Thymus (tissue), 11 donors: ENCODE measurements at regions not wholly inside any gene's neighbourhood (a gene's known extent, or its start where the extent isn't known, plus 50 kb on each side); places are given as distances from the start of the nearest gene placed in this dataset.

Experiments
- DNase-seq, 9 donors: peaks; one replicate each; pipeline ENCODE4 v3.0.0-alpha.2; 2013; ENCODE audit warnings: low spot score in 9 of 9, low read depth in 6 of 9, missing footprints in 1 of 9
- H3K27ac ChIP-seq, 2 donors: one replicate each; pipeline ENCODE4 v1.5.1; 2013; ENCODE audit warnings: control low read depth in 1 of 2, low read depth in 1 of 2, low read length in 1 of 2, mild to moderate bottlenecking in 1 of 2, moderate library complexity in 1 of 2
- H3K27me3 ChIP-seq, 2 donors: one replicate each; pipeline ENCODE4 v1.5.1; 2013; ENCODE audit warnings: low read length in 1 of 2; ENCODE audit not compliant: control insufficient read depth in 2 of 2, insufficient read depth in 1 of 2
- H3K36me3 ChIP-seq, 2 donors: one replicate each; pipeline ENCODE4 v1.5.1; 2013; ENCODE audit warnings: low read length in 1 of 2, mild to moderate bottlenecking in 1 of 2, moderate library complexity in 1 of 2; ENCODE audit not compliant: control insufficient read depth in 2 of 2, insufficient read depth in 2 of 2
- H3K4me1 ChIP-seq, 2 donors: one replicate each; pipeline ENCODE4 v1.5.1; 2013; ENCODE audit warnings: low read length in 2 of 2; ENCODE audit not compliant: control insufficient read depth in 2 of 2, insufficient read depth in 2 of 2
- H3K4me3 ChIP-seq, 2 donors: one replicate each; pipeline ENCODE4 v1.5.1; 2013; ENCODE audit warnings: low read length in 2 of 2, control low read depth in 1 of 2, mild to moderate bottlenecking in 1 of 2
- H3K9me3 ChIP-seq, 2 donors: one replicate each; pipeline ENCODE4 v1.5.1; 2013; ENCODE audit warnings: low read length in 1 of 2, mild to moderate bottlenecking in 1 of 2; ENCODE audit not compliant: control insufficient read depth in 2 of 2, insufficient read depth in 1 of 2
- WGBS: extraction: QIAGEN DNeasy Blood & Tissue Kit; methylation state at CpG from one replicate; pipeline ENCODE4 v1.1.7; 2013; 5-methylcytosine and 5-hydroxymethylcytosine counted together
- donor health status: healthy.

DNA sequence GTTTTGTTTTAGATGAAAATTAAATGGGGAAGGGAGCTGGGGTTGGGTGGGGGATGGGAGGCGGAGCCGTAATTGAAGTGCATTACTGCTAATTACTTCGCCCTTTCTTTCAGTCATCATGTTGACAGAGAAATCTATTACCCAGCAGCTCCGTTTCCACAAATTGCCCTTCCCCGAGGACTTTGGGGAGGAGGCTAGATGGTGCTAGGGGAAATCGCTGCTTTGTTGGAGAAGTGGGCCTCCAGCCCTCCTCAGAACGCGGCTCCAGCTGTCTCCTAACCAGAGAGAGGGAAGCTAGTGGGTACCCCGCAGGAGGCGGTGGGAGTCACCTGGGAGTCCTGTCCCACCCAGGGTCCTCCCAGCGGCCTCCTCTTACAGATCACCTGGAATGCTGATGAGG, 130.9 kb upstream of the MYCN start:
- H3K36me3 ChIP-seq, result no peaks in the 10 kb centered on the region
- H3K4me1 ChIP-seq, result peaks cover 0 to 6% of the 10 kb centered on the region in 2 donors
- H3K4me3 ChIP-seq, result no peak overlapping the region
- peaks cover 0 to 7% of the 10 kb centered on the region in 2 donors for H3K27me3 ChIP-seq
- no peaks in the 10 kb centered on the region for H3K9me3 ChIP-seq
- no peak overlapping the region for H3K27ac ChIP-seq
- 76% methylated on average over 11 of the region's 11 CpGs for WGBS
- DNase-seq, result no peak

DNA sequence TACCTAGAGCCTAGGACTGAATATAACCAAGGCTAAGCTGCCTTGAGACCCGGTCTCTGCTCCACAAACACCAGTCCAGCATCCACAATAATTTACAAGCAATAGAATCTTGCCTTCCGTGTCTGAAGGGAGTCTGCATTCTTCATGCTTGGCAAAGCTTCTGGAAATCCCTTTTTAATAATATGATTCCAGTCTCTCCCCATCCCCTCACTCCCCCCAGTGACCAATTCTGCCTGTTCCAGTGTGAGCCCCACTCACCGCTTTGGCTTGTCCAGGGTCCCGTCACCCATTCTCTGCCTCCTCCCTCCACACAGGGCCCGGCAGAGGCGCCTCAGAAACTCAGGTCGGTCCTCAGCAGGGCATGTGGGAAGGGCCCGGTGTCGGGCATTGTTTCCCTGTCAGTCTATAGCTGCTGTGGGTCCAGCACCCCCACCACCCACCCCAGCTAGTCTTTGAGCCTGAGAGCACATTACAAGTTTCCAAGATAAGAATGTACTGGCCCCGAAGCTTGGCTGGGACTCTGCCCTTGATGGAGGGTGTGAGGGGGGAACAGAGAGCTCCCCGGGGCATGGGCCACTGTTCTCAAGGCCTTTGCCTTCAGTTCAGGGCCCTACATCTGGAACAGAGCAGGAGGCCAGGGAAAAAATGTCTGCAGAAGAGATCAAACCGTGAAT, 129.7 kb upstream of the MYCN start:
- no peaks in the 10 kb centered on the region for H3K36me3 ChIP-seq
- H3K4me1 ChIP-seq, result peaks cover 0 to 6% of the 10 kb centered on the region in 2 donors
- no peak overlapping the region for H3K4me3 ChIP-seq
- H3K9me3 ChIP-seq, result no peaks in the 10 kb centered on the region
- 93% methylated on average over 12 of the region's 12 CpGs for WGBS
- peaks cover 0 to 7% of the 10 kb centered on the region in 2 donors for H3K27me3 ChIP-seq
- H3K27ac ChIP-seq, result peak overlapping the region in 1 of 2 donors; percentile 26
- no peak for DNase-seq

DNA sequence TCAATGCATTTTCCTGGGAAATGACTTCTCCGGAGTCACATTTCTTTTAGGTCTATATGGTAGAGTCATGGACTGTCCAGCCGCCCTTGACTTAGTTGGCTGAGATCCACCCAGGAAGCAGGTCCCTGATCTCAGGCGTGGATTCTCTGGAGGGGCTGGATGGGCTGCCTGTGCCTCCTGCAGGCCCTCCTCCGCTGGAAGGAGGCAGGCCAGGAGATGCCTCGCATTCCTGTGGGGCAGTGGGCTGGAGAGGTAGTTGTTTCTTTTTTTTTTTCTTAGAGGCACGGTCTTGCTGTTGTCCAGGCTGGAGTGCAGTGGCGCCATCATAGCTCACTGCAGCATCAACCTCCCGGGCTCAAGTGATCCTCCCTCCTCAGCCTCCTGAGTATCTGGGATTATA, 129.0 kb upstream of the MYCN start:
- Histone ChIP-seq H3K9me3 (no peaks in the 10 kb centered on the region), H3K4me1 (peaks cover 0 to 6% of the 10 kb centered on the region in 2 donors), H3K27ac (peak overlapping the region in 1 of 2 donors; percentile 57), H3K4me3 (no peak overlapping the region), H3K27me3 (peaks cover 0 to 7% of the 10 kb centered on the region in 2 donors), H3K36me3 (no peaks in the 10 kb centered on the region)
- WGBS, result 90% methylated on average over 8 of the region's 8 CpGs
- DNase-seq, result no peak

DNA sequence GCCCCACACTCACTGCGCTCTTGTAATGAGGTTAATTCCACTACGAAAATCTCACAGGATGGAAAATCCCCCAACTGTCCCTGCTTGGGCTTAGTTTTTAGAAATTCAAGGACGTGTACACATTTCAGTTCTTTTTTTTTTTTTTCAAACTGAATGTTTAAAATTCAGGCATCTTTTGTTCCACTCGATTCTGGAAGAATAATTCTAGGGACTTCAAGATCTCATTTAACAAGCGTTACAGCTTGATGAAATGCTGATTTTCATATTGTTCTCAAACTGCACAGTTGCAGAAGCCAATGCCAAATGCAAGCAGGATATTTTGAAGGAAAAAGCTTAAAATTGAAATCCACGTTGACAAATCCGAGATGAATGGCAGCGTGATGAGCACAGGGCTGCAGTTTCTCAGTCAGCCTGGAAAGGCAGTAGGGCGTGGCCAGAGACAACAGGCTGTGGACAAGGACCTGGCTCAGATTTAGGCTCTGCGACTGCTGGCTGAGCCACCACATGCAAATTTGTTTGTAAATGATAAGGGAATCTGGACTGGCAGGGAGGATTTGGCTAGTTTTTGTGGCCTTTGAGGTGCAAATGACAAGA, 128.1 kb upstream of the MYCN start:
- peaks cover 0 to 6% of the 10 kb centered on the region in 2 donors for H3K4me1 ChIP-seq
- WGBS, result 91% methylated on average over 10 of the region's 10 CpGs

DNA sequence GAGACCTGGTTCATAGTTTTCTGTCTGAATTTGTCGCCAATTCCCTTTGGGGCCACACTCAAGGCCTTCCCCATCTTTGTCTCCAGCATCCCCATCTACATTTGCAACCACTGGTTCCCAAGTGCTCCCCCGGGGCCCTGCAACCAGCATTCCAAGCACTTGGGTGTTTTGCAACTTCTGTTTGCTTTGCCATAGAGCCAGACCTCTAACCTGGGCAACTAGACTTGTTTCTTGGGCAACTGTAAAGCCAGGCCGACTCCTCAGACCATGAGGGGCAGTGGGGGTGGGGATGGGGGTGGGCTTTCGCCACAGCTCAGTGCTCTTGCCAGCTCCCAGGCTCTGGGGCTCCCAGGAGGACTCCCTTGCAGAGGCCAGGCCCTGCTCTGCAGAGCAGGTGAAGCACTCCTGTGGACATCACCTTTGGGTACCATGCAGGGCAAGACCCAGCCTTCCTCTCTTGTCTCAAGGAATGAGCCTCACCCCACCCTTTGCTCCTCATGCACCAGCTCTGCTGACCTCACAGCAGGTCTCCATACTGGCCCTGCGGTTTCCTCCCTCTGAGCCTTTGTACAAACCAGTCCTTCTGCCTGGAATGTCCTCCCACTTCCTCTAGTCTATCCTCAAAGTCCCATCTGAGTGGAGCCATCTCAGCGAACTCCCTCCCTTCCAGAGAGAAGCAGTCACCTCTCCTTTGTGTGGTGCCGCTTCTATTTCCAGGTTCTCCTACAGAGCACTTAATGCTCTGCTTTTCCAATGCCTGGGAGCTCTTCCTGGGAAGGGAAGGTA, 126.7 kb upstream of the MYCN start:
- Histone ChIP-seq H3K27ac (no peak overlapping the region), H3K36me3 (no peaks in the 10 kb centered on the region), H3K4me1 (peaks cover 0 to 6% of the 10 kb centered on the region in 2 donors), H3K9me3 (no peaks in the 10 kb centered on the region), H3K27me3 (peaks cover 0 to 18% of the 10 kb centered on the region in 2 donors), H3K4me3 (no peak overlapping the region)
- 93% methylated on average over 7 of the region's 7 CpGs for WGBS
- no peak for DNase-seq

More for the DNA sequence above, 128.1 kb upstream of the MYCN start:
- peaks cover 0 to 9% of the 10 kb centered on the region in 2 donors for H3K27me3 ChIP-seq
- H3K9me3 ChIP-seq, result no peaks in the 10 kb centered on the region
- H3K36me3 ChIP-seq, result no peaks in the 10 kb centered on the region
- H3K27ac ChIP-seq, result peak overlapping the region in 1 of 2 donors; percentile 32
- DNase-seq, result no peak
- no peak overlapping the region for H3K4me3 ChIP-seq

DNA sequence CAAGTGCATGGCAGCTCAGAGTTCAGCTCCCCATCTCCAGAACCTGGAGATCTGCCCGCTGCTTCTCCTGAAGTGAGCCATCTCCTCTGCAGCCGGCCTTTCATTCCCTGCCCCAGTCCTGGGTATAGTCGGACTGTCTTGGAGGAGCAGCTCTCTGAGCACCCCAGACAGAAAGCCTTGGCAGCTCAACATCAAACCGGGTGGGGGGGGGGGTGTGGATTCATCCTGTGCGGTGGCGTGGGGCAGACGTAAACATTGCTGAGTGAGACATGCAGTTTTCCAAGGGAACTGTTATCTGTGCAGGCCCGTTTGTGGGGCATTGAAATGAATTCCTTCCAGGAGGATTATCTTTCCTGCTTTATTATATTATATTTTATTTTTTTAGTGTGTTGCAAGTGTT, 125.9 kb upstream of the MYCN start:
- no peak for DNase-seq
- Histone ChIP-seq H3K36me3 (no peaks in the 10 kb centered on the region), H3K4me1 (peaks cover 0 to 6% of the 10 kb centered on the region in 2 donors), H3K4me3 (no peak overlapping the region), H3K27ac (no peak overlapping the region), H3K9me3 (no peaks in the 10 kb centered on the region), H3K27me3 (peaks cover 0 to 24% of the 10 kb centered on the region in 2 donors)
- WGBS, result 83% methylated on average over 8 of the region's 8 CpGs

DNA sequence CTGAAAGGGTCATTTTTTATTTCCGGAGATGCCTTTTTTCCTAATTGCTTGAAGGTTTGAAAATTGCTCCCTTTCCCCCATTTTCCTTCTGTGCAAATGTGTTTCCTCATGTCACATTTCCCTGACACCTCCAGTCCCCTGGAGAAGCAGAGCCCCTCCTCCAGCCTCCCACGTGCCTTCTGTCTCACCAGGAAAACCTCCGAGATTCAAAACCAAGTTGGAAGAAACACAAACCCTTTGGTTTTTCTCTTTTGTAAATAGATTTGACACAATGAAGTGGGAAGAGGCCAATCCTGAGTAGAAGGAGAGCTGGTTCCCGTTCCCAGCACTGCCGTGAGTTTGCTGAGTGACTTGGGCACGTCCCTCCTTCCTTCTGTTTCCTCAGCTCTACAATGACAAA, 125.4 kb upstream of the MYCN start:
- Histone ChIP-seq H3K27me3 (peaks cover 0 to 21% of the 10 kb centered on the region in 2 donors), H3K9me3 (no peaks in the 10 kb centered on the region), H3K36me3 (no peaks in the 10 kb centered on the region), H3K4me1 (peaks cover 0 to 6% of the 10 kb centered on the region in 2 donors), H3K27ac (no peak overlapping the region), H3K4me3 (no peak overlapping the region)
- WGBS, result 78% methylated on average over 6 of the region's 6 CpGs
- DNase-seq, result no peak

DNA sequence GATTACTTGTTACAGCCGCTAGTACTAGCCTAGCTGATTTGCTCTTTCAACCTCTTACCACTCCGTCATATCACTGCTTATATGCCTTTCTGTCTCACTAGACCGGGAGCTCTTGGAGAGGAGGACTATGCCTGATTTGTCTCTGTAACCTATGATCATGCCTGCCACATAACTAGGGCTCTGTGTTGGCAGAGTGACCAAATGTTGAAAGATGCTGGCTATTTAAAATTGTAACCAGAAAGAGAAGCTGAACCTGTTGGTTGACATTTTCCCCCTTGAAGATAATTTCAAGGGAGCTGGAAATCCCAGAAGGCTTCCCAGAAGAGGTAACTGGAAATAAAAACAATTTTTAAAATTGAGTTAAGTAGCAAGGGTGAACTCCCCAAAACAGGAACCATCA, 124.1 kb upstream of the MYCN start:
- Histone ChIP-seq H3K4me1 (peaks cover 0 to 6% of the 10 kb centered on the region in 2 donors), H3K36me3 (no peaks in the 10 kb centered on the region), H3K27me3 (peaks cover 0 to 21% of the 10 kb centered on the region in 2 donors), H3K4me3 (no peak overlapping the region), H3K27ac (no peak overlapping the region), H3K9me3 (no peaks in the 10 kb centered on the region)
- no peak for DNase-seq
- 98% methylated on average over 3 of the region's 3 CpGs for WGBS
